Mesendoderm (in vitro differentiated cells): ENCODE measurements at regions not wholly inside any gene's neighbourhood (a gene's known extent, or its start where the extent isn't known, plus 50 kb on each side); places are given as distances from the start of the nearest gene placed in this dataset.

Experiments used
- DNase-seq: peaks from one replicate; pipeline ENCODE4 v3.0.0; 2013
- H2AK5ac ChIP-seq: 2 replicates; pipeline ENCODE4 v1.6.1; 2013; ENCODE audit warnings: low read length, inconsistent platforms
- H2BK120ac ChIP-seq: 2 replicates; pipeline ENCODE4 v1.6.1; 2013; ENCODE audit warnings: low read depth, mild to moderate bottlenecking, low read length, moderate library complexity, mixed read lengths
- H2BK15ac ChIP-seq: replicated peaks from 2 replicates; pipeline ENCODE4 v1.6.1; 2013; ENCODE audit warnings: low read depth, mild to moderate bottlenecking, moderate library complexity
- H2BK5ac ChIP-seq: 2 replicates; pipeline ENCODE4 v1.6.1; 2013; ENCODE audit warnings: low read length, inconsistent platforms
- H3K18ac ChIP-seq: 2 replicates; pipeline ENCODE4 v1.6.1; 2013; ENCODE audit warnings: mild to moderate bottlenecking, low read length, mixed read lengths
- H3K23ac ChIP-seq: one replicate; pipeline ENCODE4 v1.6.1; 2013; ENCODE audit warnings: low read length
- H3K27ac ChIP-seq: 2 replicates; pipeline ENCODE4 v1.5.1; 2013; ENCODE audit warnings: low read depth, mild to moderate bottlenecking, inconsistent platforms, low read length, moderate library complexity
- H3K27me3 ChIP-seq: 2 replicates; pipeline ENCODE4 v1.6.1; 2013; ENCODE audit warnings: low read length, control low read depth, mild to moderate bottlenecking, inconsistent platforms; ENCODE audit not compliant: insufficient read depth, poor library complexity
- H3K36me3 ChIP-seq: 2 replicates; pipeline ENCODE4 v1.6.1; 2013; ENCODE audit warnings: low read length, inconsistent platforms; ENCODE audit not compliant: control insufficient read depth, insufficient read depth
- H3K4ac ChIP-seq: one replicate; pipeline ENCODE4 v1.6.1; 2013; ENCODE audit warnings: low read depth, mild to moderate bottlenecking, low read length, moderate library complexity
- H3K4me1 ChIP-seq: 2 replicates; pipeline ENCODE4 v1.6.1; 2013; ENCODE audit warnings: low read depth, low read length, inconsistent platforms; ENCODE audit not compliant: control insufficient read depth
- H3K4me2 ChIP-seq: 2 replicates; pipeline ENCODE4 v1.6.1; 2013; ENCODE audit warnings: low read length
- H3K4me3 ChIP-seq: 2 replicates; pipeline ENCODE4 v1.5.1; 2013; ENCODE audit warnings: mild to moderate bottlenecking, low read length
- H3K56ac ChIP-seq: one replicate; pipeline ENCODE4 v1.6.1; 2013; ENCODE audit warnings: low read length
- H3K79me1 ChIP-seq: 2 replicates; pipeline ENCODE4 v1.6.1; 2013; ENCODE audit warnings: low read length, inconsistent platforms
- H3K79me2 ChIP-seq: 2 replicates; pipeline ENCODE4 v1.6.1; 2013; ENCODE audit warnings: mild to moderate bottlenecking, low read length; ENCODE audit not compliant: control insufficient read depth, insufficient read depth
- H3K9ac ChIP-seq: 2 replicates; pipeline ENCODE4 v1.6.1; 2013; ENCODE audit warnings: low read length, inconsistent platforms
- H4K5ac ChIP-seq: one replicate; pipeline ENCODE4 v1.6.1; 2013; ENCODE audit warnings: low read length
- H4K8ac ChIP-seq: one replicate; pipeline ENCODE4 v1.6.1; 2013; ENCODE audit warnings: low read depth, mild to moderate bottlenecking, control low read depth, low read length, moderate library complexity
- WGBS: extraction: QIAGEN DNeasy Blood & Tissue Kit; methylation state at CpG from one replicate; pipeline ENCODE4 v1.1.7; 2013; ENCODE audit warnings: low lambda C conversion rate, missing lambda C conversion rate; ENCODE audit not compliant: insufficient coverage; ENCODE audit errors: extremely low coverage; 5-methylcytosine and 5-hydroxymethylcytosine counted together

DNA sequence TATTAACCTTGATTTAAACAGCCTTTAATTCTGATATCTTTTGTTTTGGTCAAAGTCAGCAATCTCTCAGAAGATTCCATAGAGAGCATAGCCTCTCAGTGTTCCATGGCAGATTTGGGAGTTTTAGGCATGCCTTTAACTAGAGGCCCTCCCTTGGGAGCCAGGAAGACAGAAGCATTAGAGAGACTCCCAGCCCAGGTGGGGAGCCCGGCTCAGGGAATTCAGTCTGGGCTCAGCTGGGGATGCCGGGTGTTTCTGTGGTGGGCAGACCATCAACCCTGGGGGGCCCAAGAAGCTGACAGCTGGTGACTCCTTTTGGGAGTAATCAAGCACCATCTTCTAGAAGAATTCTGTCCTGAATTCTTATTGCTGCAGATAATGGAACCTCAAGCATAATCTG lies 99.7 kb upstream of the CELF4 start:
- WGBS = no CpG with 5 or more reads among the region's 2 CpGs
- H2BK5ac ChIP-seq = no peak overlapping the region
- no peak overlapping the region for H3K4ac ChIP-seq
- H3K4me1 ChIP-seq = peaks cover 14% of the 10 kb centered on the region
- H3K4me2 ChIP-seq = no peak overlapping the region
- H3K23ac ChIP-seq = no peak overlapping the region
- no peak overlapping the region for H3K27ac ChIP-seq
- H4K8ac ChIP-seq = no peak overlapping the region
- H4K5ac ChIP-seq = no peak overlapping the region
- no peaks in the 10 kb centered on the region for H3K36me3 ChIP-seq
- H3K79me2 ChIP-seq = no peaks in the 10 kb centered on the region
- H3K4me3 ChIP-seq = no peak overlapping the region
- H3K18ac ChIP-seq = no peak overlapping the region
- H2BK15ac ChIP-seq = no peak overlapping the region
- no peak overlapping the region for H2AK5ac ChIP-seq
- H3K27me3 ChIP-seq = no peaks in the 10 kb centered on the region
- no peak overlapping the region for H3K56ac ChIP-seq
- DNase-seq = no peak
- no peaks in the 10 kb centered on the region for H3K79me1 ChIP-seq
- no peak overlapping the region for H3K9ac ChIP-seq
- H2BK120ac ChIP-seq = no peak overlapping the region

DNA sequence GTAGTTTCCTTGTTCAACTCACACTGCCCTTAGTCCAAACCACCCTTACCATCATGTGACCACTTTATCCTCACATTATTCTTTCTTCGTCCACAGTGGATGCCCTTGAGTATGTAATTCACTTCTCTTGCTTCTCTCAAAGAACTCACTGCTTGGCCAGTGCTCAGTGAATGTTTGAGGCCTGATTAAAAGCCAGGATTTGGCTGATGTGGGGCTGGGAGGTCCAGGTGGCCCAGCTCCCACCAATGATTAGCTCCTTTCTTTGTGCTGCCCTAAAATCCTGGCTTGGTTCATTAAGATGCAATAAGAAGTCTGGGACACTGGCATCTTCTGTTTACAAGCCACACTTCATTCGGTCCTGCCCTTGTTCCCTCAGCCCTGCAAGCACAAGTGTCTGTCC lies 97.8 kb upstream of the CELF4 start:
- Histone ChIP-seq H3K79me1 (no peaks in the 10 kb centered on the region), H3K4me3 (no peak overlapping the region), H3K56ac (no peak overlapping the region), H2BK5ac (no peak overlapping the region), H3K27me3 (no peaks in the 10 kb centered on the region), H3K27ac (no peak overlapping the region), H4K8ac (no peak overlapping the region), H3K4me1 (peaks cover 11% of the 10 kb centered on the region), H2AK5ac (no peak overlapping the region), H3K79me2 (no peaks in the 10 kb centered on the region), H3K23ac (no peak overlapping the region), H3K4ac (no peak overlapping the region), H3K9ac (no peak overlapping the region), H2BK15ac (no peak overlapping the region), H3K18ac (no peak overlapping the region), H3K4me2 (no peak overlapping the region), H4K5ac (no peak overlapping the region), H2BK120ac (no peak overlapping the region), H3K36me3 (no peaks in the 10 kb centered on the region)
- WGBS = no CpG with 5 or more reads among the region's 2 CpGs
- no peak for DNase-seq

DNA sequence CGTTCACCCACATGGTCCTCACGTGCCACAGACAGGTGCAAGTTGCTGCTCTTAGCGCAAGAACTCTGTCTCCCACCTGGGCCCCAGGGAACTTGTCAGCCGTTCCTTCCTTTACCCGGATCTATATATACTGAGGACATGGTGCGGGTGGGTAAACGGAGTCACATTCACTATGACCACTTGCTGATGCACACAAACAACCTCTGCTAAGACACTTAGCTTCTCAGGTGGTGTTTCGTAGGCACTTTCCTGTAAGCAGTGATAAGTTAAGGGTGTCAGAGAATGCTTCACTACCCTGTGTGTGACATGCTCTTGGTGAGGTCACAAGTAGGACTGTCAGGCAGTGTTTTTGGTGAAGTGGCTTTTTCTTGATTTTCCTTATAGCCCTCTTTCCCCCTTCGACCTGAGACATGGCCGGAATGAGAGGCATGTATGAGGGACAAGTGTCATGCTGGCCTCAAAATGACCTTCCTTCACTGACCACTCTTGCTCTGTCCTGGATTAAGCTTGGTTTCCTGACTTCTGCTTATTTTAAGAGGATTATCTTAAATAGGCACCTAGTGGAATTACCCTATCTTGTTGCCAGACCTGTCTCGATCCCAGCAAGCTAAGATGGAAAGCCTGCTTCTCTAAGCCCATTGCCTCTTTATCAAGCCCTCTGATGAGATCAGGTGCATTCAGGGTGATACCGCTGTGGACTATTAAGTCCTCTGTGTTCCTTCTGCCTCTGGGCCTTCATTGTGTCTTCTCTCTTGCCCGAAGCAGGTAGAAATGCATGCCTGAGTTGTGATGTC lies 97.1 kb upstream of the CELF4 start:
- Histone ChIP-seq H3K56ac (no peak overlapping the region), H3K36me3 (no peaks in the 10 kb centered on the region), H3K79me1 (no peaks in the 10 kb centered on the region), H3K9ac (no peak overlapping the region), H3K4ac (no peak overlapping the region), H3K18ac (no peak overlapping the region), H2BK120ac (no peak overlapping the region), H3K4me2 (no peak overlapping the region), H3K23ac (no peak overlapping the region), H3K27ac (no peak overlapping the region), H4K8ac (no peak overlapping the region), H3K4me1 (peaks cover 7% of the 10 kb centered on the region), H2BK5ac (no peak overlapping the region), H3K27me3 (no peaks in the 10 kb centered on the region), H3K4me3 (no peak overlapping the region), H4K5ac (no peak overlapping the region), H2AK5ac (no peak overlapping the region), H2BK15ac (no peak overlapping the region), H3K79me2 (no peaks in the 10 kb centered on the region)
- peak; percentile 39 for DNase-seq
- no CpG with 5 or more reads among the region's 13 CpGs for WGBS

DNA sequence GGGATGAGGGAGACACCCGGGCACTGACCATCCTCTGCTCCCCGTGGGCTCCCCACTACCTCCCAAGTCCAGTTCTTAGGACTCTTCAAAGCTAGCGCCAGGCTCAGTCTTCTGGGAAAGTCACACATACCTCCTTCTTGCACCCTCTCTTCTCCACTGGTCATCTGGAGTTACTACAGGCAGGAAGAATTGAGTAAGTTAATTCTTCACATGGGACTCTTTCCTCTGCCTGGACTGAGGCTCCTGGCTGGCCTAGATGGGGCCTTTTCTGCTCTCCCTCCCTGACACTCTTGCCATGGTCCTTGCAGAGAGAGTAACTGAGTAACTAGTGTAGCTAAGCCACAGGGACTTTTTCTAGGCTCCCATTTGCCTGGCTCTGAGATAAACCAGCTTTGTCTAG lies 96.5 kb upstream of the CELF4 start:
- H3K4me3 ChIP-seq = no peak overlapping the region
- no peak overlapping the region for H3K18ac ChIP-seq
- H2BK120ac ChIP-seq = no peak overlapping the region
- no peaks in the 10 kb centered on the region for H3K27me3 ChIP-seq
- no peak overlapping the region for H4K8ac ChIP-seq
- H2BK5ac ChIP-seq = no peak overlapping the region
- no peak overlapping the region for H2BK15ac ChIP-seq
- DNase-seq = no peak
- H3K4me2 ChIP-seq = no peak overlapping the region
- no peaks in the 10 kb centered on the region for H3K79me1 ChIP-seq
- H3K56ac ChIP-seq = no peak overlapping the region
- H4K5ac ChIP-seq = no peak overlapping the region
- no peak overlapping the region for H3K27ac ChIP-seq
- H3K4ac ChIP-seq = no peak overlapping the region
- no peak overlapping the region for H3K23ac ChIP-seq
- no peaks in the 10 kb centered on the region for H3K36me3 ChIP-seq
- no peak overlapping the region for H2AK5ac ChIP-seq
- H3K4me1 ChIP-seq = peaks cover 7% of the 10 kb centered on the region
- no peak overlapping the region for H3K9ac ChIP-seq
- no CpG with 5 or more reads among the region's 3 CpGs for WGBS
- H3K79me2 ChIP-seq = no peaks in the 10 kb centered on the region

DNA sequence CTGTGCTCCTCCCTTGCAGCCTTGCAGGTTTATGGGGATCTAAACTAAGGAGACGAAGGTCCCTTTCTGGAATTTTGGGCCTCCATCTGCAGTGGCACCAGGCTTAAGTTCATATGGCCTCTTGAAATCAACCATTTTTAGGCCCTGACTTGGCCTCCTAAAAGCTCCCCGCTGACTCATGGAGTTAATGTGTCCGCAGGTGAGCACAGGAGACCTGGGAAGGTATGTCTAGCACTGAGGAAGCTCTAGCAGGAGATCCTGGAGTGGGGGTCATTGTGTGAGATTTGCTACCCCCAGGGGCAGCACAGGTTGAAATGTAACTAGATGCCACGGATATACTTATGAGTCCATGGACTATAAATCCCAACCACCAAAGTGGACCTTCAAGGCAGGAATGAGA lies 95.9 kb upstream of the CELF4 start:
- no peak overlapping the region for H3K4ac ChIP-seq
- no peak overlapping the region for H2BK5ac ChIP-seq
- no peak overlapping the region for H2BK15ac ChIP-seq
- H3K27me3 ChIP-seq = no peaks in the 10 kb centered on the region
- H2AK5ac ChIP-seq = no peak overlapping the region
- H3K56ac ChIP-seq = no peak overlapping the region
- H3K4me2 ChIP-seq = no peak overlapping the region
- no peak overlapping the region for H3K4me3 ChIP-seq
- H3K23ac ChIP-seq = no peak overlapping the region
- DNase-seq = no peak
- no peak overlapping the region for H4K5ac ChIP-seq
- no peak overlapping the region for H4K8ac ChIP-seq
- no peak overlapping the region for H3K18ac ChIP-seq
- H2BK120ac ChIP-seq = no peak overlapping the region
- peaks cover 7% of the 10 kb centered on the region for H3K4me1 ChIP-seq
- no peaks in the 10 kb centered on the region for H3K79me1 ChIP-seq
- no peak overlapping the region for H3K9ac ChIP-seq
- no peaks in the 10 kb centered on the region for H3K79me2 ChIP-seq
- no peaks in the 10 kb centered on the region for H3K36me3 ChIP-seq
- WGBS = no CpG with 5 or more reads among the region's 4 CpGs
- H3K27ac ChIP-seq = no peak overlapping the region

DNA sequence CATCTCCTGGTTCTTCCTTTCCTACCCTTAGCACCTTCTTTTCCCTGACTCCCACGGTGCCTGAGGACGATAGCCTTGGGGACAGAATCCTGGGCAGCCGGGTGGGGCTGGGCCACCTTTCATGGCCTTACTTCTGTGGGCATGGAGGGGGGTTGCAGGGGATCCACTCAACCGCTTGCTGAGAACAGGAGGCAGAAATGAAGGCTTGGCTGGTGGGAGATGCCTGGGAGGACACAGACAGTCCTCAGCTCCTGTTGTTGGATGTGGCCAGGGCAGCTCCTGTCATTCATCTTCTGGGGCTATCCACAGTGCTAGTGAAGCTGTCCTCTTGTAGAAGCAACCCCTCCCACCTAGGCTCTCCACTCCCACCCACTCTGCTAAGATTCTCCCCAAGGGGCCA lies 95.5 kb upstream of the CELF4 start:
- WGBS = no CpG with 5 or more reads among the region's 4 CpGs
- DNase-seq = no peak

More for the DNA sequence above, 95.5 kb upstream of the CELF4 start:
- Histone ChIP-seq H3K27me3 (no peaks in the 10 kb centered on the region), H4K8ac (no peak overlapping the region), H3K9ac (no peak overlapping the region), H3K4me3 (no peak overlapping the region), H2BK120ac (no peak overlapping the region), H2BK5ac (no peak overlapping the region), H3K79me2 (no peaks in the 10 kb centered on the region), H3K79me1 (no peaks in the 10 kb centered on the region), H3K36me3 (no peaks in the 10 kb centered on the region), H3K18ac (no peak overlapping the region), H2AK5ac (no peak overlapping the region), H3K23ac (no peak overlapping the region), H2BK15ac (no peak overlapping the region), H3K4me1 (peaks cover 7% of the 10 kb centered on the region), H4K5ac (no peak overlapping the region), H3K56ac (no peak overlapping the region), H3K4me2 (no peak overlapping the region), H3K27ac (no peak overlapping the region), H3K4ac (no peak overlapping the region)
